ENCODE measurements at regions not wholly inside any gene's neighbourhood (a gene's known extent, or its start where the extent isn't known, plus 50 kb on each side); places are given as distances from the start of the nearest gene placed in this dataset.

DNA sequence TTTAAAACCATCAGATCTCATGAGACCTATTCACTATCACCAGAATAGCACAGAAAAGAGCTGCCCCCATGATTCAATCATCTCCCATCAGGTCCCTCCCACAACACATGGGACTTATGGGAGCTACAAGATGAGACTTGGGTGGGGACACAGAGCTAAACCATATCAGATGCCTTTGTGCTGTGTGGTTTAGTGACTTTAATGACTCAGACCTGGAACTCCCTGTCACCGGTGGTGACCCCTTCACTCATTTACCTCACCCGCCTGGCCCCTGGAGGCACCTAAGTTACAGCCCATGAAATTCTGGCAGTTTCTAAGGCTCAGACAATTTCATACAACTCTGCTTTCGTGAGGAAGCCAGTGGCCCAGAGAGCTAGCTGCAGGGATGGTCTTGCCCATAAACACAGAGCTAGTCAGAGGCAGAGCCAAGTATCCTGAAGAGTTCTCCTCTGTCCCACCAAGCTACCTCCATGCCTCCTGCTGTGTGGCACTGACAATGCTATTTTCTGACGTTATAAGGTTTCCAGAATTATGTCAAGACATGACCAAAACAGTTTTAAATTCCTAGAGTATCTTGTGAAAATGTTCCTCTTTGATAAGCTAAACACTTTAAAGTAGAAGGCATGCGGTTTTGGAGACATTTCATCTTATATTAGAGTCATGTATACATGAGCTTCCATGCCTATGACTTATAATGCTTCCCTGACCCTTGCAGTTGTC is 231.1 kb upstream of the IL12A start:
- no peak for DNase-seq (ENCODE audit: low read depth, low spot score)
- TF ChIP-seq, protein P1, sequence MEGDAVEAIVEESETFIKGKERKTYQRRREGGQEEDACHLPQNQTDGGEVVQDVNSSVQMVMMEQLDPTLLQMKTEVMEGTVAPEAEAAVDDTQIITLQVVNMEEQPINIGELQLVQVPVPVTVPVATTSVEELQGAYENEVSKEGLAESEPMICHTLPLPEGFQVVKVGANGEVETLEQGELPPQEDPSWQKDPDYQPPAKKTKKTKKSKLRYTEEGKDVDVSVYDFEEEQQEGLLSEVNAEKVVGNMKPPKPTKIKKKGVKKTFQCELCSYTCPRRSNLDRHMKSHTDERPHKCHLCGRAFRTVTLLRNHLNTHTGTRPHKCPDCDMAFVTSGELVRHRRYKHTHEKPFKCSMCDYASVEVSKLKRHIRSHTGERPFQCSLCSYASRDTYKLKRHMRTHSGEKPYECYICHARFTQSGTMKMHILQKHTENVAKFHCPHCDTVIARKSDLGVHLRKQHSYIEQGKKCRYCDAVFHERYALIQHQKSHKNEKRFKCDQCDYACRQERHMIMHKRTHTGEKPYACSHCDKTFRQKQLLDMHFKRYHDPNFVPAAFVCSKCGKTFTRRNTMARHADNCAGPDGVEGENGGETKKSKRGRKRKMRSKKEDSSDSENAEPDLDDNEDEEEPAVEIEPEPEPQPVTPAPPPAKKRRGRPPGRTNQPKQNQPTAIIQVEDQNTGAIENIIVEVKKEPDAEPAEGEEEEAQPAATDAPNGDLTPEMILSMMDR (IDR thresholded peaks at IDR 0.05; ENCODE audit: low read depth, low read length): no peak
- H3K4me3 ChIP-seq (ENCODE audit: low read depth, low read length): no peak overlapping the region
- in situ Hi-C loops (cut with HindIII; ENCODE audit: low sequenced_read_pairs): no loop called here

DNA sequence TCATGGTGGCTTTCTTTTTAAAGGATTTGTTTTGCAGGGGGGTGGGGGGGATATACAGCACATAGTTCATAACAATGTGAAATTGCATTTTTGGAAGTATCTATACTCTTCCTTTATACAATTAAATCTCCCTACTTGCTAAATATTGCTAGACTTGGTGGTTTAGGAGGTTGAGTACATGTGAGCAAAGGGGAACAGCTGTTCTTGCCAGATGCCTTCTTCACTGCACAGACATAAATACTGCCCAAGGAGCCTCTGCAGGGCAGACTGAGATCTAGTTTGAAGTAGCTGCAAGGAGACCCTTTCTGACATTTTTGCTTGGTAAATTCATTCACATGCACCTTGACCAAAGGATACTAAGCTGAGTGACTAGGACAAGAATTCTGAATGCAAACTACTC is 228.6 kb upstream of the IL12A start:
- no peak overlapping the region for H3K4me3 ChIP-seq (ENCODE audit: low read depth, low read length)
- TF ChIP-seq, protein P1 (IDR thresholded peaks at IDR 0.05; ENCODE audit: low read depth, low read length): no peak
- no peak for DNase-seq (ENCODE audit: low read depth, low spot score)
- in situ Hi-C loops (cut with HindIII; ENCODE audit: low sequenced_read_pairs): no loop called here

DNA sequence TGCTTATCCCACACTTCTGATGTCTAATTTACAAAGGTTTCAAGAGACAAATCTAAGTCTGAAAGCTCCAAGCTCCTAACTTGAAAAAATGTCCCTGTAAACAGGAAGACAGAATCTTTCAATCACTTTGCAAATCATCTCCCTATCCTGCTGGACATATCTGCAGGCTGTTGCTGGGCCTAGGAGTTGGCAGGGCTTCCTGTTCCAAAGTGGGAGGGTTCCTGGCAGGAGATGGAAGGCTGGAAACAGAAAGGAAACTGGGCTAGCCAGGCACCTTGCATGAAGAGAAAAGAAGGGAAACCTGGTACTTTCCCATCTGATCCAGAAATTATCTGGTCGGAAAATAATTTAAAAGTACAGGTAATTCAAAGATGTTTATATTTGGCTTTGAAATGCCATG is 227.3 kb upstream of the IL12A start:
- DNase-seq (ENCODE audit: low read depth, low spot score): peak; percentile 40
- in situ Hi-C loops (cut with HindIII; ENCODE audit: low sequenced_read_pairs): no loop called here
- no peak overlapping the region for H3K4me3 ChIP-seq (ENCODE audit: low read depth, low read length)
- TF ChIP-seq, protein P1 (IDR thresholded peaks at IDR 0.05; ENCODE audit: low read depth, low read length): no peak

DNA sequence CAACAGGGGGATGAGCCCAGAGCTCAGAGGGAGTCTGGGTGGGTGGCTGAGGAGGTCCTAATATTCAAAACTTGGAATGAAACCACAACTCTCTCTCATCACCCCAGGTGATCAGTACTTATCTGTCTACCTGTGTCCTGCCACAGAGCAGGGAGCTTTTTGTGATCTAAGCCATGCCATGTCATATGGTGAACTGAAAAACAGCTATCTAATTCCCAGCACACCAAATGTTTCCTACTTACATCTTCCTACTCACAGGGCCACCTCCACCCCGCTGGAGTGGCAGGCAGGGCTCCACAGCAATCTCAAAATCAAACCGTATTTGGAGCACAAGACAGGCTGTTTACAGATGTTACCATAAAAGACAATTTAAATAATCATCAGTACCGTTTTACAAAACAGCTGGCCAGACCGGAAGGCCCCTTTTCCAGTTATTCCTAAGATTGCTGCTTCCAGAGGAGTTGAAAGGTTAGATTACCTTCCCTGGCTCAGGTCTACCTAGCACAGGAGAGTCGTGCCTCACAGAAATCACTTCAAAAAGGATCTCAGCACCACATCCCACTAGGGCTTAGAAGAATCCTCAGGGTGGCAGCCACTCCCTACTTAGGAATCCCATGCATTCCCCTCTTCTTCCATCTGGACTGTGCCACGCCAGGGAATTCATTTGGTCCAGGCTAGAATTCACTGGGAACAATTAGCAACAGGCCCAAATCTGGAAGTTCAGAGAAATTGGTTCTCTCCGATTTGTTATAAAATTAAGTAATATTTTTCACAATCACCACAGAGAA is 226.6 kb upstream of the IL12A start:
- in situ Hi-C loops (cut with HindIII; ENCODE audit: low sequenced_read_pairs): no loop called here
- TF ChIP-seq, protein P1 (IDR thresholded peaks at IDR 0.05; ENCODE audit: low read depth, low read length): no peak
- H3K4me3 ChIP-seq (ENCODE audit: low read depth, low read length): no peak overlapping the region
- no peak for DNase-seq (ENCODE audit: low read depth, low spot score)

DNA sequence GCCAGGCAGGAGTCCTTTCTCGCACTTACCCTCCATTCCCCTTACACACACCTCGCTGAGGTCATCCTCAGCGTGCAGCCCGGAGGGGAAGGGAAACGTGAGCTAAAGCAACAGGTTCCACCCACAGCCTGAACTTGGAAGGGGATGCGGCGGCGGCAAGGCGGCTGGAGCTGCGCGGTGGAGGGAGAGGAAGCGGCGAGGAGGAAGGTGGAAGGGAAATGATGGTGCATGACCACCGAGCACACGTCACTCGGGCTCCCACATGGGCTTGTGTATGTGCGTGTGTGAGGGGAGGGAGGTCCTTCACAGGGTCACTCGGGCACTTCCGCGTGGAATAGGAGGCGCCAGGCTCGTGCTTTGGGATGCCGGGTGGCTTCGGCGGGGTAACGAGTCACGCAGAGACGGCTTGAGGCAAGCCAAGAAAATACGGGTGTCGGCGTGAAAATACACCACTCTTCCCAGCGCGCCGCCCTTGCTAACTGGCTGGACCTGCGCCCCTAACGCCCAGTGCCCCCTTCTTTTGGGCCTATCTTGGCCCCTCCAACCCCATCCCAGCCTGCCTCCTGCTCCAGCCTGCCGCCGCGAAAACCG is 225.5 kb upstream of the IL12A start:
- peak; percentile 89 for DNase-seq (ENCODE audit: low read depth, low spot score)

More for the DNA sequence above, 225.5 kb upstream of the IL12A start:
- H3K4me3 ChIP-seq (ENCODE audit: low read depth, low read length): peak overlapping the region; percentile 81
- TF ChIP-seq, protein P1 (IDR thresholded peaks at IDR 0.05; ENCODE audit: low read depth, low read length): no peak
- in situ Hi-C loops (cut with HindIII; ENCODE audit: low sequenced_read_pairs): no loop called here
